ENCODE measurements at regions not wholly inside any gene's neighbourhood (a gene's known extent, or its start where the extent isn't known, plus 50 kb on each side); places are given as distances from the start of the nearest gene placed in this dataset.

DNA sequence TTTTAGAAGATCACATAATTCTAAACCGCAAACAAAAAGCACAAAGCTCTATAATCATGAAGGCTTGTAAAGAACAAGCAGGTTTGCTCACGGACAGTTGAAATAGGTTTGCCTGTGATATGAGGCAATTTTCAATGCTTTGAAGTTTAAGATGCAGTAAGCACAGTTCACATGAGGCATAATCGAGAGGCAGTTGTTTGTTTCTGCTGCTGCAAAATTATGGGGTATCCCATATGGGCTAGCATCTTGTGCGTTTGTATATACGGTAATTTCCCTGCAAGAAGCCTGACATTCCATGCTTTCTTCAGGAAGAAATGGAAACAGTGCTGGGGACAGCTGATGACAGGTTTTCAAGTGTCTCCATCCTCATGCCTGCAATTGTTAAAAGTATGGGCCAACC, 94.6 kb upstream of the MC3R start (continued):
- TF ChIP-seq, protein P1, sequence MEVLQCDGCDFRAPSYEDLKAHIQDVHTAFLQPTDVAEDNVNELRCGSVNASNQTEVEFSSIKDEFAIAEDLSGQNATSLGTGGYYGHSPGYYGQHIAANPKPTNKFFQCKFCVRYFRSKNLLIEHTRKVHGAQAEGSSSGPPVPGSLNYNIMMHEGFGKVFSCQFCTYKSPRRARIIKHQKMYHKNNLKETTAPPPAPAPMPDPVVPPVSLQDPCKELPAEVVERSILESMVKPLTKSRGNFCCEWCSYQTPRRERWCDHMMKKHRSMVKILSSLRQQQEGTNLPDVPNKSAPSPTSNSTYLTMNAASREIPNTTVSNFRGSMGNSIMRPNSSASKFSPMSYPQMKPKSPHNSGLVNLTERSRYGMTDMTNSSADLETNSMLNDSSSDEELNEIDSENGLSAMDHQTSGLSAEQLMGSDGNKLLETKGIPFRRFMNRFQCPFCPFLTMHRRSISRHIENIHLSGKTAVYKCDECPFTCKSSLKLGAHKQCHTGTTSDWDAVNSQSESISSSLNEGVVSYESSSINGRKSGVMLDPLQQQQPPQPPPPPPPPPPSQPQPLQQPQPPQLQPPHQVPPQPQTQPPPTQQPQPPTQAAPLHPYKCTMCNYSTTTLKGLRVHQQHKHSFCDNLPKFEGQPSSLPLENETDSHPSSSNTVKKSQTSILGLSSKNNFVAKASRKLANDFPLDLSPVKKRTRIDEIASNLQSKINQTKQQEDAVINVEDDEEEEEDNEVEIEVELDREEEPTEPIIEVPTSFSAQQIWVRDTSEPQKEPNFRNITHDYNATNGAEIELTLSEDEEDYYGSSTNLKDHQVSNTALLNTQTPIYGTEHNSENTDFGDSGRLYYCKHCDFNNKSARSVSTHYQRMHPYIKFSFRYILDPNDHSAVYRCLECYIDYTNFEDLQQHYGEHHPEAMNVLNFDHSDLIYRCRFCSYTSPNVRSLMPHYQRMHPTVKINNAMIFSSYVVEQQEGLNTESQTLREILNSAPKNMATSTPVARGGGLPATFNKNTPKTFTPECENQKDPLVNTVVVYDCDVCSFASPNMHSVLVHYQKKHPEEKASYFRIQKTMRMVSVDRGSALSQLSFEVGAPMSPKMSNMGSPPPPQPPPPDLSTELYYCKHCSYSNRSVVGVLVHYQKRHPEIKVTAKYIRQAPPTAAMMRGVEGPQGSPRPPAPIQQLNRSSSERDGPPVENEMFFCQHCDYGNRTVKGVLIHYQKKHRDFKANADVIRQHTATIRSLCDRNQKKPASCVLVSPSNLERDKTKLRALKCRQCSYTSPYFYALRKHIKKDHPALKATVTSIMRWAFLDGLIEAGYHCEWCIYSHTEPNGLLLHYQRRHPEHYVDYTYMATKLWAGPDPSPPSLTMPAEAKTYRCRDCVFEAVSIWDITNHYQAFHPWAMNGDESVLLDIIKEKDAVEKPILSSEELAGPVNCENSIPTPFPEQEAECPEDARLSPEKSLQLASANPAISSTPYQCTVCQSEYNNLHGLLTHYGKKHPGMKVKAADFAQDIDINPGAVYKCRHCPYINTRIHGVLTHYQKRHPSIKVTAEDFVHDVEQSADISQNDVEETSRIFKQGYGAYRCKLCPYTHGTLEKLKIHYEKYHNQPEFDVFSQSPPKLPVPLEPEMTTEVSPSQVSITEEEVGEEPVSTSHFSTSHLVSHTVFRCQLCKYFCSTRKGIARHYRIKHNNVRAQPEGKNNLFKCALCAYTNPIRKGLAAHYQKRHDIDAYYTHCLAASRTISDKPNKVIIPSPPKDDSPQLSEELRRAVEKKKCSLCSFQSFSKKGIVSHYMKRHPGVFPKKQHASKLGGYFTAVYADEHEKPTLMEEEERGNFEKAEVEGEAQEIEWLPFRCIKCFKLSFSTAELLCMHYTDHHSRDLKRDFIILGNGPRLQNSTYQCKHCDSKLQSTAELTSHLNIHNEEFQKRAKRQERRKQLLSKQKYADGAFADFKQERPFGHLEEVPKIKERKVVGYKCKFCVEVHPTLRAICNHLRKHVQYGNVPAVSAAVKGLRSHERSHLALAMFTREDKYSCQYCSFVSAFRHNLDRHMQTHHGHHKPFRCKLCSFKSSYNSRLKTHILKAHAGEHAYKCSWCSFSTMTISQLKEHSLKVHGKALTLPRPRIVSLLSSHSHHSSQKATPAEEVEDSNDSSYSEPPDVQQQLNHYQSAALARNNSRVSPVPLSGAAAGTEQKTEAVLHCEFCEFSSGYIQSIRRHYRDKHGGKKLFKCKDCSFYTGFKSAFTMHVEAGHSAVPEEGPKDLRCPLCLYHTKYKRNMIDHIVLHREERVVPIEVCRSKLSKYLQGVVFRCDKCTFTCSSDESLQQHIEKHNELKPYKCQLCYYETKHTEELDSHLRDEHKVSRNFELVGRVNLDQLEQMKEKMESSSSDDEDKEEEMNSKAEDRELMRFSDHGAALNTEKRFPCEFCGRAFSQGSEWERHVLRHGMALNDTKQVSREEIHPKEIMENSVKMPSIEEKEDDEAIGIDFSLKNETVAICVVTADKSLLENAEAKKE (CRISPR knock-in tag; IDR thresholded peaks at IDR 0.05): no peak
- no peak for TF ChIP-seq EZH2phosphoT487 (IDR thresholded peaks at IDR 0.05; ENCODE audit: unreplicated experiment)
- TF ChIP-seq NANOG (IDR thresholded peaks at IDR 0.05; ENCODE audit: borderline replicate concordance): no peak
- no peak for TF ChIP-seq ZNF331 (CRISPR knock-in tag; IDR thresholded peaks at IDR 0.05; ENCODE audit: low read depth)
- TF ChIP-seq, protein P2, sequence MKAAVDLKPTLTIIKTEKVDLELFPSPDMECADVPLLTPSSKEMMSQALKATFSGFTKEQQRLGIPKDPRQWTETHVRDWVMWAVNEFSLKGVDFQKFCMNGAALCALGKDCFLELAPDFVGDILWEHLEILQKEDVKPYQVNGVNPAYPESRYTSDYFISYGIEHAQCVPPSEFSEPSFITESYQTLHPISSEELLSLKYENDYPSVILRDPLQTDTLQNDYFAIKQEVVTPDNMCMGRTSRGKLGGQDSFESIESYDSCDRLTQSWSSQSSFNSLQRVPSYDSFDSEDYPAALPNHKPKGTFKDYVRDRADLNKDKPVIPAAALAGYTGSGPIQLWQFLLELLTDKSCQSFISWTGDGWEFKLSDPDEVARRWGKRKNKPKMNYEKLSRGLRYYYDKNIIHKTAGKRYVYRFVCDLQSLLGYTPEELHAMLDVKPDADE (IDR thresholded peaks at IDR 0.05): no peak

DNA sequence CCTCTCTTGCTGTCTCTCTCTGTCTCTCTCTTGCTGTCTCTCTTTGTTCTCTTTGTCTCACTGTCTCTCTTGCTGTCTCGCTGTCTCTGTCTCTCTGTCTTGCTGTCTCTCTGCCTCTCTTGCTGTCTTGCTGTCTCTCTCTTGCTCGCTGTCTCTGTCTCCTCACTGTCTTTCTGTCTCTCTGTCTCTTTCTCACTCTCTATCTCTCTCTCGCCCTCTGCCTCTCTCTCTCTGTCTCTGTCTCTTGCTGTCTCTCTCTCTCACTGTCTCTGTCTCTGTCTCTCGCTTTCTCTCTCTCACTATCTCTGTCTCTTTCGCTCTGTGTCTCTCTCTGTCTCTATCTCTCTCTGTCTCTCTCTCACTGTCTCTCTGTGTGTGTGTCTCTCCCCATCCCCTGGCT, 92.9 kb upstream of the MC3R start:
- peaks cover 42% of the 10 kb centered on the region for H3K36me3 Mint-ChIP-seq (ENCODE audit: low read depth)
- no peak for ATAC-seq
- no peak for TF ChIP-seq NANOG (IDR thresholded peaks at IDR 0.05; ENCODE audit: borderline replicate concordance)
- TF ChIP-seq STAT1 (IDR thresholded peaks at IDR 0.05; ENCODE audit: unreplicated experiment): no peak
- TF ChIP-seq EZH2 (IDR thresholded peaks at IDR 0.05; ENCODE audit: low read depth, unreplicated experiment): no peak
- no peak for TF ChIP-seq EZH2phosphoT487 (IDR thresholded peaks at IDR 0.05; ENCODE audit: unreplicated experiment)
- TF ChIP-seq, protein P3, sequence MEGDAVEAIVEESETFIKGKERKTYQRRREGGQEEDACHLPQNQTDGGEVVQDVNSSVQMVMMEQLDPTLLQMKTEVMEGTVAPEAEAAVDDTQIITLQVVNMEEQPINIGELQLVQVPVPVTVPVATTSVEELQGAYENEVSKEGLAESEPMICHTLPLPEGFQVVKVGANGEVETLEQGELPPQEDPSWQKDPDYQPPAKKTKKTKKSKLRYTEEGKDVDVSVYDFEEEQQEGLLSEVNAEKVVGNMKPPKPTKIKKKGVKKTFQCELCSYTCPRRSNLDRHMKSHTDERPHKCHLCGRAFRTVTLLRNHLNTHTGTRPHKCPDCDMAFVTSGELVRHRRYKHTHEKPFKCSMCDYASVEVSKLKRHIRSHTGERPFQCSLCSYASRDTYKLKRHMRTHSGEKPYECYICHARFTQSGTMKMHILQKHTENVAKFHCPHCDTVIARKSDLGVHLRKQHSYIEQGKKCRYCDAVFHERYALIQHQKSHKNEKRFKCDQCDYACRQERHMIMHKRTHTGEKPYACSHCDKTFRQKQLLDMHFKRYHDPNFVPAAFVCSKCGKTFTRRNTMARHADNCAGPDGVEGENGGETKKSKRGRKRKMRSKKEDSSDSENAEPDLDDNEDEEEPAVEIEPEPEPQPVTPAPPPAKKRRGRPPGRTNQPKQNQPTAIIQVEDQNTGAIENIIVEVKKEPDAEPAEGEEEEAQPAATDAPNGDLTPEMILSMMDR (conservative IDR thresholded peaks at IDR 0.05; ENCODE audit: low read depth in 2 of 2): no peak
- no peak for TF ChIP-seq ZNF114 (CRISPR knock-in tag; IDR thresholded peaks at IDR 0.05)
- TF ChIP-seq, protein P4, sequence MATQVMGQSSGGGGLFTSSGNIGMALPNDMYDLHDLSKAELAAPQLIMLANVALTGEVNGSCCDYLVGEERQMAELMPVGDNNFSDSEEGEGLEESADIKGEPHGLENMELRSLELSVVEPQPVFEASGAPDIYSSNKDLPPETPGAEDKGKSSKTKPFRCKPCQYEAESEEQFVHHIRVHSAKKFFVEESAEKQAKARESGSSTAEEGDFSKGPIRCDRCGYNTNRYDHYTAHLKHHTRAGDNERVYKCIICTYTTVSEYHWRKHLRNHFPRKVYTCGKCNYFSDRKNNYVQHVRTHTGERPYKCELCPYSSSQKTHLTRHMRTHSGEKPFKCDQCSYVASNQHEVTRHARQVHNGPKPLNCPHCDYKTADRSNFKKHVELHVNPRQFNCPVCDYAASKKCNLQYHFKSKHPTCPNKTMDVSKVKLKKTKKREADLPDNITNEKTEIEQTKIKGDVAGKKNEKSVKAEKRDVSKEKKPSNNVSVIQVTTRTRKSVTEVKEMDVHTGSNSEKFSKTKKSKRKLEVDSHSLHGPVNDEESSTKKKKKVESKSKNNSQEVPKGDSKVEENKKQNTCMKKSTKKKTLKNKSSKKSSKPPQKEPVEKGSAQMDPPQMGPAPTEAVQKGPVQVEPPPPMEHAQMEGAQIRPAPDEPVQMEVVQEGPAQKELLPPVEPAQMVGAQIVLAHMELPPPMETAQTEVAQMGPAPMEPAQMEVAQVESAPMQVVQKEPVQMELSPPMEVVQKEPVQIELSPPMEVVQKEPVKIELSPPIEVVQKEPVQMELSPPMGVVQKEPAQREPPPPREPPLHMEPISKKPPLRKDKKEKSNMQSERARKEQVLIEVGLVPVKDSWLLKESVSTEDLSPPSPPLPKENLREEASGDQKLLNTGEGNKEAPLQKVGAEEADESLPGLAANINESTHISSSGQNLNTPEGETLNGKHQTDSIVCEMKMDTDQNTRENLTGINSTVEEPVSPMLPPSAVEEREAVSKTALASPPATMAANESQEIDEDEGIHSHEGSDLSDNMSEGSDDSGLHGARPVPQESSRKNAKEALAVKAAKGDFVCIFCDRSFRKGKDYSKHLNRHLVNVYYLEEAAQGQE (IDR thresholded peaks at IDR 0.05; ENCODE audit: unreplicated experiment): no peak

More for the DNA sequence above, 92.9 kb upstream of the MC3R start:
- no peak overlapping the region for H3K27ac ChIP-seq (ENCODE audit: low read depth)
- no peak overlapping the region for H2AFZ ChIP-seq
- DNase-seq (ENCODE audit: low spot score): no peak
- no peaks in the 10 kb centered on the region for H3K4me1 Mint-ChIP-seq
- no peak overlapping the region for H3K4me2 ChIP-seq
- H3F3A ChIP-seq (replicated peaks; ENCODE audit: low read depth): no peaks in the 10 kb centered on the region
- H3K27me3 ChIP-seq (ENCODE audit: insufficient read depth): no peaks in the 10 kb centered on the region
- H3K36me3 ChIP-seq (ENCODE audit: insufficient read depth): no peaks in the 10 kb centered on the region; the same call in 1 of the 2 replicates
- peaks cover 11% of the 10 kb centered on the region for H3K27me3 Mint-ChIP-seq (ENCODE audit: insufficient read depth, low read depth, poor library complexity)
- no peak overlapping the region for H3K4me3 ChIP-seq
- H3K27ac Mint-ChIP-seq: no peak overlapping the region
- peaks cover 22% of the 10 kb centered on the region for H3K9me3 Mint-ChIP-seq
- no peaks in the 10 kb centered on the region for H3K79me2 ChIP-seq (replicated peaks; ENCODE audit: insufficient read depth)
- no peaks in the 10 kb centered on the region for H4K20me1 ChIP-seq (replicated peaks; ENCODE audit: insufficient read depth)
- H3K4me1 ChIP-seq (ENCODE audit: insufficient read depth): no peaks in the 10 kb centered on the region
- H3K9me2 ChIP-seq (ENCODE audit: insufficient read depth): no peaks in the 10 kb centered on the region
- no peak overlapping the region for H3K4me3 Mint-ChIP-seq

All from GM23338 (cell line).